ENCODE measurements at regions not wholly inside any gene's neighbourhood (a gene's known extent, or its start where the extent isn't known, plus 50 kb on each side); places are given as distances from the start of the nearest gene placed in this dataset.

DNA sequence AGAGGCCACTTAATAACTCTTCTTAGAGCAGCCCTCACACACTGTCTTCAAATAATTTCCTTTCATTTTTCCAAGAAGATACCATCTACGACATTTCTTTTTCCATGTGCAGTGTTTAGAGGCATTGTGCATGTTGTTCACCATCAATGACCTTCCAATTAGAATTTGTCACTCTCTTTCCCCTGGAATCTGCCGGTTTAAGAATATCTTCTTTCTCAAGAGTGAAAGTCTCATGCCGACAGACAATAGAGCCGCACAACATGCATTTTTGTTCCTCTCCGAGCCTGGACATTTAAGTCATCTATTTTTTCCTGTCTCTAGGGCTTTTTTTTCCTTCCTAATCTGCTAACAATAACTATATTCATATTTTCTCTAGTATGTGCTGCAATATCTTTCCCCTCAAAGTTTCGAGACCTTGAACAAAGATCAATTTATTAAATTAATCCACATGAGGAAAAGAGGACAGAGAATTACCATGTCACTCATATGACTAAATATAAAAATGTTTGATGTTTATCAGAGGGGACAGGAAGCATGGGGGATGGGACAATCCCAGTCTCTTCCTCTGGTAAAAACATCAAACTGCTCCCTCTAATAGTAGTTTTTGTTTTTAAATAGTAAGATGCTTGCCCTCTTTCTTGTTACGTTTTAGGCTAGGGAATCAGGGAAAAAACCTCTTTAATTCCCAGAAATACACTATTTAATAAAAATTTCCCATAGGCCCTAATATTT lies 893.4 kb downstream of the C6orf118 start:
- TF ChIP-seq, protein P1, sequence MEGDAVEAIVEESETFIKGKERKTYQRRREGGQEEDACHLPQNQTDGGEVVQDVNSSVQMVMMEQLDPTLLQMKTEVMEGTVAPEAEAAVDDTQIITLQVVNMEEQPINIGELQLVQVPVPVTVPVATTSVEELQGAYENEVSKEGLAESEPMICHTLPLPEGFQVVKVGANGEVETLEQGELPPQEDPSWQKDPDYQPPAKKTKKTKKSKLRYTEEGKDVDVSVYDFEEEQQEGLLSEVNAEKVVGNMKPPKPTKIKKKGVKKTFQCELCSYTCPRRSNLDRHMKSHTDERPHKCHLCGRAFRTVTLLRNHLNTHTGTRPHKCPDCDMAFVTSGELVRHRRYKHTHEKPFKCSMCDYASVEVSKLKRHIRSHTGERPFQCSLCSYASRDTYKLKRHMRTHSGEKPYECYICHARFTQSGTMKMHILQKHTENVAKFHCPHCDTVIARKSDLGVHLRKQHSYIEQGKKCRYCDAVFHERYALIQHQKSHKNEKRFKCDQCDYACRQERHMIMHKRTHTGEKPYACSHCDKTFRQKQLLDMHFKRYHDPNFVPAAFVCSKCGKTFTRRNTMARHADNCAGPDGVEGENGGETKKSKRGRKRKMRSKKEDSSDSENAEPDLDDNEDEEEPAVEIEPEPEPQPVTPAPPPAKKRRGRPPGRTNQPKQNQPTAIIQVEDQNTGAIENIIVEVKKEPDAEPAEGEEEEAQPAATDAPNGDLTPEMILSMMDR (IDR thresholded peaks at IDR 0.05): no peak
- no peak for TF ChIP-seq POLR2A (IDR thresholded peaks at IDR 0.05)
- TF ChIP-seq POLR2AphosphoS5 (IDR thresholded peaks at IDR 0.05): no peak
